Hepatocyte (in vitro differentiated cells): ENCODE measurements at regions not wholly inside any gene's neighbourhood (a gene's known extent, or its start where the extent isn't known, plus 50 kb on each side); places are given as distances from the start of the nearest gene placed in this dataset.

Experiments used
- DNase-seq: peaks from one replicate; pipeline ENCODE4 v3.0.0-alpha.2; 2016; ENCODE audit warnings: low spot score
- H2AFZ ChIP-seq: fragments of 200-600 bp; sonication (generic); 2 replicates; pipeline ENCODE4 v1.6.0; 2016; ENCODE audit warnings: antibody characterized with exemption, mild to moderate bottlenecking
- H3K27ac ChIP-seq: fragments of 200-600 bp; sonication (generic); 2 replicates; pipeline ENCODE4 v1.5.1; 2016; ENCODE audit warnings: mild to moderate bottlenecking
- H3K27me3 ChIP-seq: fragments of 200-600 bp; sonication (generic); 2 replicates; pipeline ENCODE4 v1.6.1; 2016
- H3K36me3 ChIP-seq: fragments of 200-600 bp; sonication (generic); replicated peaks from 2 replicates; pipeline ENCODE4 v1.5.1; 2016; ENCODE audit warnings: low read depth; ENCODE audit not compliant: insufficient read depth
- H3K4me1 ChIP-seq: fragments of 200-600 bp; sonication (generic); 2 replicates; pipeline ENCODE4 v1.5.1; 2016; ENCODE audit warnings: mild to moderate bottlenecking, moderate library complexity; ENCODE audit not compliant: insufficient read depth
- H3K4me2 ChIP-seq: fragments of 200-600 bp; sonication (generic); 2 replicates; pipeline ENCODE4 v1.6.0; 2016
- H3K4me3 ChIP-seq: fragments of 200-600 bp; sonication (generic); 2 replicates; pipeline ENCODE4 v1.5.1; 2016; ENCODE audit warnings: mild to moderate bottlenecking
- H3K79me2 ChIP-seq: fragments of 200-600 bp; sonication (generic); 2 replicates; pipeline ENCODE4 v1.6.0; 2017; ENCODE audit warnings: mild to moderate bottlenecking
- H3K9me2 ChIP-seq: fragments of 200-600 bp; sonication (generic); replicated peaks from 2 replicates; pipeline ENCODE4 v1.6.0; 2017; ENCODE audit warnings: mild to moderate bottlenecking; ENCODE audit not compliant: insufficient read depth
- H3K9me3 ChIP-seq: fragments of 200-600 bp; sonication (generic); 2 replicates; pipeline ENCODE4 v1.5.1; 2016; ENCODE audit warnings: low read depth, mild to moderate bottlenecking
- H4K20me1 ChIP-seq: fragments of 200-600 bp; sonication (generic); 2 replicates; pipeline ENCODE4 v1.6.0; 2016; ENCODE audit warnings: mild to moderate bottlenecking; ENCODE audit not compliant: insufficient read depth, poor library complexity, severe bottlenecking
- EZH2 ChIP-seq: fragments of 200-600 bp; sonication (generic); IDR thresholded peaks from 2 replicates; pipeline ENCODE4 v1.6.1; 2016; ENCODE audit warnings: antibody characterized with exemption, mild to moderate bottlenecking, borderline replicate concordance
- EZH2phosphoT487 ChIP-seq: fragments of 200-600 bp; sonication (generic); IDR thresholded peaks from one replicate; pipeline ENCODE4 v1.6.1; 2018; ENCODE audit warnings: antibody characterized with exemption, mild to moderate bottlenecking, low read depth, moderate library complexity; ENCODE audit not compliant: unreplicated experiment, severe bottlenecking
- WGBS: methylation state at CpG from one replicate; pipeline ENCODE4 v1.1.6; 2016; ENCODE audit warnings: low lambda C conversion rate; ENCODE audit errors: missing lambda C conversion rate; 5-methylcytosine and 5-hydroxymethylcytosine counted together
- TF ChIP-seq, protein P1 (sequence below): fragments of 200-600 bp; sonication (generic); IDR thresholded peaks from 2 replicates; pipeline ENCODE4 v1.5.1; 2016; ENCODE audit warnings: antibody characterized with exemption, mild to moderate bottlenecking; ENCODE audit not compliant: poor library complexity

- H3K4me1 ChIP-seq: peaks cover 6% of the 10 kb centered on the region
- H3K36me3 ChIP-seq: no peaks in the 10 kb centered on the region
- no peak overlapping the region for H2AFZ ChIP-seq
- no peaks in the 10 kb centered on the region for H3K9me3 ChIP-seq
- no peak overlapping the region for H3K4me3 ChIP-seq
- DNase-seq: no peak
- TF ChIP-seq EZH2 (no peak), EZH2phosphoT487 (no peak)
- TF ChIP-seq, protein P1, sequence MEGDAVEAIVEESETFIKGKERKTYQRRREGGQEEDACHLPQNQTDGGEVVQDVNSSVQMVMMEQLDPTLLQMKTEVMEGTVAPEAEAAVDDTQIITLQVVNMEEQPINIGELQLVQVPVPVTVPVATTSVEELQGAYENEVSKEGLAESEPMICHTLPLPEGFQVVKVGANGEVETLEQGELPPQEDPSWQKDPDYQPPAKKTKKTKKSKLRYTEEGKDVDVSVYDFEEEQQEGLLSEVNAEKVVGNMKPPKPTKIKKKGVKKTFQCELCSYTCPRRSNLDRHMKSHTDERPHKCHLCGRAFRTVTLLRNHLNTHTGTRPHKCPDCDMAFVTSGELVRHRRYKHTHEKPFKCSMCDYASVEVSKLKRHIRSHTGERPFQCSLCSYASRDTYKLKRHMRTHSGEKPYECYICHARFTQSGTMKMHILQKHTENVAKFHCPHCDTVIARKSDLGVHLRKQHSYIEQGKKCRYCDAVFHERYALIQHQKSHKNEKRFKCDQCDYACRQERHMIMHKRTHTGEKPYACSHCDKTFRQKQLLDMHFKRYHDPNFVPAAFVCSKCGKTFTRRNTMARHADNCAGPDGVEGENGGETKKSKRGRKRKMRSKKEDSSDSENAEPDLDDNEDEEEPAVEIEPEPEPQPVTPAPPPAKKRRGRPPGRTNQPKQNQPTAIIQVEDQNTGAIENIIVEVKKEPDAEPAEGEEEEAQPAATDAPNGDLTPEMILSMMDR: no peak
- no peak overlapping the region for H3K27ac ChIP-seq
- H3K4me2 ChIP-seq: no peak overlapping the region
- no peaks in the 10 kb centered on the region for H4K20me1 ChIP-seq
- H3K79me2 ChIP-seq: no peaks in the 10 kb centered on the region
- no peaks in the 10 kb centered on the region for H3K9me2 ChIP-seq
- WGBS: 93% methylated on average over 17 of the region's 20 CpGs
- no peaks in the 10 kb centered on the region for H3K27me3 ChIP-seq
Measured at GRCh38 chr22:48720662-48721394, 1106.8 kb downstream of the BRD1 start.

- Histone ChIP-seq H3K4me1 (peaks cover 6% of the 10 kb centered on the region), H3K27me3 (no peaks in the 10 kb centered on the region), H3K9me2 (no peaks in the 10 kb centered on the region), H3K79me2 (no peaks in the 10 kb centered on the region), H4K20me1 (no peaks in the 10 kb centered on the region), H2AFZ (no peak overlapping the region), H3K4me3 (no peak overlapping the region), H3K27ac (no peak overlapping the region), H3K36me3 (no peaks in the 10 kb centered on the region), H3K9me3 (no peaks in the 10 kb centered on the region), H3K4me2 (no peak overlapping the region)
- 76% methylated on average over 23 of the region's 23 CpGs for WGBS
- TF ChIP-seq EZH2 (no peak), EZH2phosphoT487 (no peak)
- TF ChIP-seq, protein P1: no peak
- no peak for DNase-seq
Measured at GRCh38 chr22:48719978-48720661, 1107.6 kb downstream of the BRD1 start.

DNA sequence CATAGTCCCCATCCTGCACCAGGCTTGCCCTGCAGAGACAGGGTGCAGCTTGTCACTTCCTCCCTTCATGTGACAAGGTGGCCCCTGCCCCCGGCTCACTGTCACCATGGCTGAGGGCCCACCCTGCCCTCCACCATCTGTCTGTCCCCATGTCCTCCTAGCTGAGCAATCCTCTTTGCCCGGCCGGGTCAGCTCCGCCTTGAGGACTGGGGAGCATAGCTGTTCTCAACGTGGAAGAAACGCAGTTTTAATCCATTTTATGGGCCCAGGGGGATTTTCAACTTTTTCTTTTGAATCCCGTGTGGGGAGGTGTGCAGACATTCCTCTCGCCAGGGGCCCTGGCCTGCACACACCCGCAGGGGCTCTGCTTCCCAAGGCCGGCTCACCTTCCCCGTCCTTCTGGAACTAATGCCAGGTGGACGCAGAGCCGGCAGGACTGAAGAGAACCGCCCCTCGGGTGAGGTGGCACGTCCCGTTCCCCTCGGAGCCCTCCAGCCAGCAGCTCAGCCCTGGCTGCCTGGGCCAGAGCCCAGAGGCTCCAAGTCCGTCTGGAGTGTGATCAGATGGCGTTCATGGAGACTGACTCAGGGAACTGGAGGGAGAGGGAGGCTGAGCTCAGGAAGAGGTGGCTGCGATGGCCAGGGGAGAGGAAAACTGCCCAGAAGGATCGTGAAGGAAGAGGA, 1108.7 kb downstream of the BRD1 start:
- WGBS: 77% methylated on average over 22 of the region's 22 CpGs
- Histone ChIP-seq H3K4me2 (no peak overlapping the region), H3K27ac (no peak overlapping the region), H3K4me3 (no peak overlapping the region), H4K20me1 (no peaks in the 10 kb centered on the region), H3K4me1 (peaks cover 6% of the 10 kb centered on the region), H3K9me3 (no peaks in the 10 kb centered on the region), H3K79me2 (no peaks in the 10 kb centered on the region), H3K27me3 (no peaks in the 10 kb centered on the region), H2AFZ (no peak overlapping the region), H3K36me3 (no peaks in the 10 kb centered on the region), H3K9me2 (no peaks in the 10 kb centered on the region)
- no peak for TF ChIP-seq EZH2
- TF ChIP-seq EZH2phosphoT487: no peak
- TF ChIP-seq, protein P1: no peak
- no peak for DNase-seq
